ENCODE measurements at regions not wholly inside any gene's neighbourhood (a gene's known extent, or its start where the extent isn't known, plus 50 kb on each side); places are given as distances from the start of the nearest gene placed in this dataset.

GRCh38 chr13:107456431-107456830 is 758.9 kb downstream of the LIG4 start:
- Histone ChIP-seq H3K4me2 (no peak overlapping the region), H3K9me3 (no peaks in the 10 kb centered on the region), H3F3A (replicated peaks; ENCODE audit: insufficient read depth) (peaks cover 21% of the 10 kb centered on the region), H3K27me3 (ENCODE audit: insufficient read depth) (no peaks in the 10 kb centered on the region), H3K4me3 (ENCODE audit: low read depth in 2 of 2, low read length in 1 of 2) (no peak overlapping the region), H3K9me2 (no peaks in the 10 kb centered on the region), H3K9ac (no peak overlapping the region), H3K36me3 (replicated peaks in 1 of 2; ENCODE audit: control insufficient read depth in 1 of 2, insufficient read depth in 2 of 2, low read length in 1 of 2) (no peaks in the 10 kb centered on the region), H2AFZ (ENCODE audit: low read depth) (no peak overlapping the region), H4K20me1 (ENCODE audit: insufficient read depth) (no peaks in the 10 kb centered on the region), H3K27ac (ENCODE audit: low read depth in 2 of 2, low read length in 1 of 2) (no peak overlapping the region), H3K4me1 (ENCODE audit: control insufficient read depth in 1 of 2, insufficient read depth in 2 of 2, low read depth in 1 of 2, low read length in 1 of 2) (peaks cover 4 to 32% of the 10 kb centered on the region in 2 experiments), H3K79me2 (ENCODE audit: insufficient read depth) (peaks cover 33% of the 10 kb centered on the region)
- 83% methylated on average over 2 of the region's 2 CpGs for WGBS (ENCODE audit: low lambda C conversion rate)
- CTCF ChIA-PET = interaction anchor here (0.9 to 1.1 kb wide), 2 partner anchors 22 to 193 kb away, joined by 3 read pairs; no protein-coding TSS in a partner anchor
- TF ChIP-seq MXI1 (IDR thresholded peaks at IDR 0.05; ENCODE audit: low read depth, low read length) (no peak), SIN3A (IDR thresholded peaks at IDR 0.05; ENCODE audit: borderline replicate concordance, low read depth, low read length) (no peak), USF2 (IDR thresholded peaks at IDR 0.05; ENCODE audit: borderline replicate concordance, low read depth, low read length) (no peak), EP300 (IDR thresholded peaks at IDR 0.05; ENCODE audit: borderline replicate concordance in 1 of 2, low read depth in 1 of 2, low read length in 1 of 2) (no peak), RXRA (IDR thresholded peaks at IDR 0.05; ENCODE audit: borderline replicate concordance, low read depth) (no peak), ELF1 (IDR thresholded peaks at IDR 0.05) (no peak), CHD2 (IDR thresholded peaks at IDR 0.05; ENCODE audit: low read length, partially characterized antibody) (no peak), RCOR1 (IDR thresholded peaks at IDR 0.05; ENCODE audit: low read length) (no peak), CTCF (IDR thresholded peaks at IDR 0.05) (no peak)
- TF ChIP-seq, protein P1, sequence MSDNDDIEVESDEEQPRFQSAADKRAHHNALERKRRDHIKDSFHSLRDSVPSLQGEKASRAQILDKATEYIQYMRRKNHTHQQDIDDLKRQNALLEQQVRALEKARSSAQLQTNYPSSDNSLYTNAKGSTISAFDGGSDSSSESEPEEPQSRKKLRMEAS (IDR thresholded peaks at IDR 0.05; ENCODE audit: low read depth) = no peak
- TF ChIP-seq, protein P2, sequence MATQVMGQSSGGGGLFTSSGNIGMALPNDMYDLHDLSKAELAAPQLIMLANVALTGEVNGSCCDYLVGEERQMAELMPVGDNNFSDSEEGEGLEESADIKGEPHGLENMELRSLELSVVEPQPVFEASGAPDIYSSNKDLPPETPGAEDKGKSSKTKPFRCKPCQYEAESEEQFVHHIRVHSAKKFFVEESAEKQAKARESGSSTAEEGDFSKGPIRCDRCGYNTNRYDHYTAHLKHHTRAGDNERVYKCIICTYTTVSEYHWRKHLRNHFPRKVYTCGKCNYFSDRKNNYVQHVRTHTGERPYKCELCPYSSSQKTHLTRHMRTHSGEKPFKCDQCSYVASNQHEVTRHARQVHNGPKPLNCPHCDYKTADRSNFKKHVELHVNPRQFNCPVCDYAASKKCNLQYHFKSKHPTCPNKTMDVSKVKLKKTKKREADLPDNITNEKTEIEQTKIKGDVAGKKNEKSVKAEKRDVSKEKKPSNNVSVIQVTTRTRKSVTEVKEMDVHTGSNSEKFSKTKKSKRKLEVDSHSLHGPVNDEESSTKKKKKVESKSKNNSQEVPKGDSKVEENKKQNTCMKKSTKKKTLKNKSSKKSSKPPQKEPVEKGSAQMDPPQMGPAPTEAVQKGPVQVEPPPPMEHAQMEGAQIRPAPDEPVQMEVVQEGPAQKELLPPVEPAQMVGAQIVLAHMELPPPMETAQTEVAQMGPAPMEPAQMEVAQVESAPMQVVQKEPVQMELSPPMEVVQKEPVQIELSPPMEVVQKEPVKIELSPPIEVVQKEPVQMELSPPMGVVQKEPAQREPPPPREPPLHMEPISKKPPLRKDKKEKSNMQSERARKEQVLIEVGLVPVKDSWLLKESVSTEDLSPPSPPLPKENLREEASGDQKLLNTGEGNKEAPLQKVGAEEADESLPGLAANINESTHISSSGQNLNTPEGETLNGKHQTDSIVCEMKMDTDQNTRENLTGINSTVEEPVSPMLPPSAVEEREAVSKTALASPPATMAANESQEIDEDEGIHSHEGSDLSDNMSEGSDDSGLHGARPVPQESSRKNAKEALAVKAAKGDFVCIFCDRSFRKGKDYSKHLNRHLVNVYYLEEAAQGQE (IDR thresholded peaks at IDR 0.05; ENCODE audit: low read depth, low read length) = no peak
- POLR2A ChIA-PET = no interaction called here
- DNase-seq = no peak
